Fibroblast of lung (primary cell): ENCODE measurements at regions not wholly inside any gene's neighbourhood (a gene's known extent, or its start where the extent isn't known, plus 50 kb on each side); places are given as distances from the start of the nearest gene placed in this dataset.

Experiments
- DNase-seq, 2 donors: peaks; one replicate each; pipeline versions ENCODE4 v3.0.0 to v3.0.0-alpha.2; 2010; ENCODE audit warnings: low read depth in 2 of 2
- H2AFZ ChIP-seq: 2 replicates; pipeline ENCODE4 v1.5.1; 2012; ENCODE audit warnings: low read length, control low read depth, inconsistent platforms
- H3K27ac ChIP-seq: 2 replicates; pipeline ENCODE4 v1.5.1; 2011; ENCODE audit warnings: low read length, control low read depth; ENCODE audit not compliant: insufficient read depth
- H3K27me3 ChIP-seq: 2 replicates; pipeline ENCODE4 v1.5.1; 2011; ENCODE audit warnings: mild to moderate bottlenecking, low read length; ENCODE audit not compliant: control insufficient read depth, insufficient read depth
- H3K36me3 ChIP-seq: 2 replicates; pipeline ENCODE4 v1.5.1; 2011; ENCODE audit warnings: low read length; ENCODE audit not compliant: control insufficient read depth, insufficient read depth
- H3K4me1 ChIP-seq: 2 replicates; pipeline ENCODE4 v1.5.1; 2011; ENCODE audit warnings: low read length; ENCODE audit not compliant: control insufficient read depth, insufficient read depth; ENCODE audit errors: extremely low read depth
- H3K4me2 ChIP-seq: 2 replicates; pipeline ENCODE4 v1.5.1; 2011; ENCODE audit warnings: low read length, control low read depth; ENCODE audit not compliant: insufficient read depth; ENCODE audit errors: extremely low read depth
- H3K4me3 ChIP-seq, 4 experiments: fragments of 200-600 bp in 1 of 4; sonication (generic) in 1 of 4; replicated peaks in 1 of 4; 2 replicates each; pipeline ENCODE4 v1.5.1; 2011 to 2016; ENCODE audit warnings: low read length in 4 of 4, low read depth in 3 of 4, mild to moderate bottlenecking in 3 of 4, control low read depth in 2 of 4, inconsistent platforms in 1 of 4, mixed read lengths in 1 of 4; ENCODE audit not compliant: insufficient read depth in 1 of 4; ENCODE audit errors: control extremely low read depth in 1 of 4
- H3K79me2 ChIP-seq: 2 replicates; pipeline ENCODE4 v1.5.1; 2012; ENCODE audit warnings: mild to moderate bottlenecking, low read length, inconsistent platforms; ENCODE audit not compliant: control insufficient read depth, insufficient read depth
- H3K9ac ChIP-seq: 2 replicates; pipeline ENCODE4 v1.5.1; 2011; ENCODE audit warnings: mild to moderate bottlenecking, low read length, control low read depth; ENCODE audit not compliant: insufficient read depth
- H3K9me3 ChIP-seq: 2 replicates; pipeline ENCODE4 v1.5.1; 2012; ENCODE audit warnings: low read depth, low read length; ENCODE audit not compliant: control insufficient read depth, insufficient read depth
- H4K20me1 ChIP-seq: 2 replicates; pipeline ENCODE4 v1.5.1; 2011; ENCODE audit warnings: low read length; ENCODE audit not compliant: control insufficient read depth, insufficient read depth; ENCODE audit errors: extremely low read depth
- EZH2 ChIP-seq: IDR thresholded peaks from 2 replicates; pipeline ENCODE4 v1.5.1; 2012; ENCODE audit warnings: low read length, control low read depth, mild to moderate bottlenecking; ENCODE audit errors: missing control alignments
- TF ChIP-seq, protein P1 (sequence below), 2 donors: IDR thresholded peaks in 1 of 2; conservative IDR thresholded peaks in 1 of 2; 1 replicate in 1 of 2; 2 replicates in 1 of 2; pipeline ENCODE4 v1.5.1; 2011 to 2012; ENCODE audit warnings: low read length in 2 of 2, control low read depth in 1 of 2, inconsistent platforms in 1 of 2, low read depth in 1 of 2, mild to moderate bottlenecking in 1 of 2

DNA sequence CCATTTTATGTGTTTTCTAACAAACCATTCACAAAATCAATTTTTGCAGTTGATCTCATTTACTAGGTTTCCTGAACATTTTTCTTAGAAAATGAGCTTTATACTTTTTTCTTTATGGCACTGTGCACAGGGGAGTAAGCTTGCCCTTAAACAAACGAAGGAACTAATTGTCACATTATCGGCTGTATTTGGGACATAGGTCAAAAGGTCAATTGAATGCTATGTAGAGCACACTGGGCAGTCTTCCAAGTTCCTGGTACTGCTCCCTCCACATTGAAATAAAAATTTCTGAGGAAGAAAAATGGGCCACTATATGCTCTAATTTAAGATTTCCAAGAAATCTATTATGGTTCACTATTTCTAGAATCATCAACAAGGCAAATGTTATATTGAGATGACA lies 93.6 kb upstream of the TMEFF2 start:
- H3K9me3 ChIP-seq: no peaks in the 10 kb centered on the region
- no peak overlapping the region for H3K4me2 ChIP-seq
- no peaks in the 10 kb centered on the region for H3K27me3 ChIP-seq
- no peak overlapping the region for H3K4me3 ChIP-seq
- H3K9ac ChIP-seq: no peak overlapping the region
- H3K4me1 ChIP-seq: no peaks in the 10 kb centered on the region
- no peak overlapping the region for H2AFZ ChIP-seq
- no peak overlapping the region for H3K27ac ChIP-seq
- H4K20me1 ChIP-seq: no peaks in the 10 kb centered on the region
- no peaks in the 10 kb centered on the region for H3K36me3 ChIP-seq
- no peaks in the 10 kb centered on the region for H3K79me2 ChIP-seq
- no peak for DNase-seq
- TF ChIP-seq, protein P1, sequence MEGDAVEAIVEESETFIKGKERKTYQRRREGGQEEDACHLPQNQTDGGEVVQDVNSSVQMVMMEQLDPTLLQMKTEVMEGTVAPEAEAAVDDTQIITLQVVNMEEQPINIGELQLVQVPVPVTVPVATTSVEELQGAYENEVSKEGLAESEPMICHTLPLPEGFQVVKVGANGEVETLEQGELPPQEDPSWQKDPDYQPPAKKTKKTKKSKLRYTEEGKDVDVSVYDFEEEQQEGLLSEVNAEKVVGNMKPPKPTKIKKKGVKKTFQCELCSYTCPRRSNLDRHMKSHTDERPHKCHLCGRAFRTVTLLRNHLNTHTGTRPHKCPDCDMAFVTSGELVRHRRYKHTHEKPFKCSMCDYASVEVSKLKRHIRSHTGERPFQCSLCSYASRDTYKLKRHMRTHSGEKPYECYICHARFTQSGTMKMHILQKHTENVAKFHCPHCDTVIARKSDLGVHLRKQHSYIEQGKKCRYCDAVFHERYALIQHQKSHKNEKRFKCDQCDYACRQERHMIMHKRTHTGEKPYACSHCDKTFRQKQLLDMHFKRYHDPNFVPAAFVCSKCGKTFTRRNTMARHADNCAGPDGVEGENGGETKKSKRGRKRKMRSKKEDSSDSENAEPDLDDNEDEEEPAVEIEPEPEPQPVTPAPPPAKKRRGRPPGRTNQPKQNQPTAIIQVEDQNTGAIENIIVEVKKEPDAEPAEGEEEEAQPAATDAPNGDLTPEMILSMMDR (conservative IDR thresholded peaks at IDR 0.05 in 1 of 2, IDR thresholded peaks at IDR 0.05 in 1 of 2; ENCODE audit: low read depth in 1 of 2, low read length in 2 of 2): no peak
- TF ChIP-seq EZH2: no peak

DNA sequence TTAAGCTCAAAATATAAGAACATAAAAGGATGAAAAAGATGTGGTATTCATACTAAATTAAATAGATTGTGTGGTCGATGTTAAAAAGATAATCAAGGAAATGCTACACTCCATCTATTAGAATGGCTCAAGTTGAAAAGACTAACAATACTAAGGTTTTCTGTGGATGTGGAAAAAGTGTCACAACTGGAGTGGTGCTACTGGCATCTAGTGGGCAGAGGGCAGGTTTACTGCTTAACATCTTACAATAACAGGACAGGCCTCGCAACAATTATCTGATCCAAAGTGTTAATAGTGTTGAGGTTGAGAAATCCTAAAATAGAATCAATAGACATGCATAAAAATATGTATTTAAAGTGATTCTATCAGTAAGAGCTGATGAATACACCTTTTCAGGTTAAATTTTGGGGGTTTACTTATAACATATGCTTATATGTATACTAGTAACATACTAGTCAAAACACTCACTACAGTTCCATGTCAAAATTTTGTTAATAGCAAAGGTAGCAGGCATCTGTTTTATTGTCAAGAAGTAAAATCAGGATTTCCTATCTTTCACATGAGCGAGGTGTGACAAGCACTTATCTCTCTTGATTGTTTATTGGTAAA lies 91.5 kb upstream of the TMEFF2 start:
- no peak overlapping the region for H3K4me2 ChIP-seq
- no peaks in the 10 kb centered on the region for H3K27me3 ChIP-seq
- no peak overlapping the region for H3K4me3 ChIP-seq
- H2AFZ ChIP-seq: no peak overlapping the region
- no peaks in the 10 kb centered on the region for H3K36me3 ChIP-seq
- H3K9ac ChIP-seq: no peak overlapping the region
- H4K20me1 ChIP-seq: no peaks in the 10 kb centered on the region
- no peaks in the 10 kb centered on the region for H3K9me3 ChIP-seq
- no peaks in the 10 kb centered on the region for H3K4me1 ChIP-seq
- no peaks in the 10 kb centered on the region for H3K79me2 ChIP-seq
- DNase-seq: peak; percentile 42 to 75
- TF ChIP-seq EZH2: no peak
- TF ChIP-seq, protein P1 (conservative IDR thresholded peaks at IDR 0.05 in 1 of 2, IDR thresholded peaks at IDR 0.05 in 1 of 2; ENCODE audit: low read depth in 1 of 2, low read length in 2 of 2): peak; percentile 63 to 74
- no peak overlapping the region for H3K27ac ChIP-seq

DNA sequence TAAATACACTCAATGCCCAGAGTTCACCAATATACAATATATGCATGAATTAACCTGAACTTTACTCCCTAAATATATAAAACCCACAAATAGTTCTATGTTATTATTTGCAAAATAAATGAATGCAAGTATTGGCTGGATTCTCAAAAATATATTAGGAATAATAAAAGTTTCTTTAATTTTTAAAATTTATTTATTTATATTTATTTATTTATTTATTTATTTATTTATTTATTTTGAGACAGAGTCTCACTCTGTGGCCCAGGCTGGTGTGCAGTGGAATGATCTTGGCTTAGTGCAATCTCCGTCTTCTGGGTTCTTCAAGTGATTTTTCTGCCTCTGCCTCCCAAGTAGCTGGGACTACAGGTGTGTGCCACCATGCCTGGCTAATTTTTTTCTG lies 88.7 kb upstream of the TMEFF2 start:
- TF ChIP-seq EZH2: no peak
- TF ChIP-seq, protein P1 (conservative IDR thresholded peaks at IDR 0.05 in 1 of 2, IDR thresholded peaks at IDR 0.05 in 1 of 2; ENCODE audit: low read depth in 1 of 2, low read length in 2 of 2): no peak
- Histone ChIP-seq H3K27me3 (no peaks in the 10 kb centered on the region), H3K4me1 (no peaks in the 10 kb centered on the region), H4K20me1 (no peaks in the 10 kb centered on the region), H3K9me3 (no peaks in the 10 kb centered on the region), H3K4me2 (no peak overlapping the region), H2AFZ (no peak overlapping the region), H3K9ac (no peak overlapping the region), H3K36me3 (no peaks in the 10 kb centered on the region), H3K4me3 (no peak overlapping the region), H3K27ac (no peak overlapping the region), H3K79me2 (no peaks in the 10 kb centered on the region)
- DNase-seq: no peak
